Stimulated activated naive B cell treated with anti-CD40 and anti-IgM and Interleukin-4, amounts not matched to agents 10 μg/mL and 1 μg/mL and 100 μg/mL, for 72 hours (primary cell): ENCODE measurements at regions not wholly inside any gene's neighbourhood (a gene's known extent, or its start where the extent isn't known, plus 50 kb on each side); places are given as distances from the start of the nearest gene placed in this dataset.
"Not testable (repeated sequence)": the region's sequence is repeated elsewhere in the genome, so short reads cannot be mapped to it uniquely, and the experiment has no call there.

Experiments
- ATAC-seq, 2 donors: fragments of 150-1000 bp; cut with Tn5 transposase; replicated peaks; 2 replicates each; pipeline ENCODE4 v1.10.0; 2021; ENCODE audit warnings: moderate library complexity in 1 of 2
- DNase-seq: peaks from one replicate; pipeline ENCODE4 v3.0.0; 2021
- H3K27ac Mint-ChIP-seq: one replicate; pipeline ENCODE4 v1.8.0; 2022; ENCODE audit warnings: mild to moderate bottlenecking, mixed read lengths
- H3K27me3 Mint-ChIP-seq, 2 donors: one replicate each; pipeline ENCODE4 v1.8.0; 2022; ENCODE audit warnings: mixed read lengths in 2 of 2
- H3K36me3 Mint-ChIP-seq, 2 donors: one replicate each; pipeline ENCODE4 v1.8.0; 2022; ENCODE audit warnings: mixed read lengths in 2 of 2, mild to moderate bottlenecking in 1 of 2
- H3K4me1 Mint-ChIP-seq, 2 donors: one replicate each; pipeline ENCODE4 v1.8.0; 2022; ENCODE audit warnings: mixed read lengths in 2 of 2, mild to moderate bottlenecking in 1 of 2
- H3K4me3 Mint-ChIP-seq, 2 donors: one replicate each; pipeline ENCODE4 v1.8.0; 2022; ENCODE audit warnings: mild to moderate bottlenecking in 2 of 2, mixed read lengths in 2 of 2, moderate library complexity in 1 of 2
- H3K9me3 Mint-ChIP-seq, 2 donors: one replicate each; pipeline ENCODE4 v1.8.0; 2022; ENCODE audit warnings: mixed read lengths in 2 of 2, mild to moderate bottlenecking in 1 of 2

GRCh38 chr6:169099411-169100202, 154.0 kb downstream of the THBS2 start:
- H3K9me3 Mint-ChIP-seq: no peaks in the 10 kb centered on the region
- no peak overlapping the region for H3K27ac Mint-ChIP-seq
- H3K36me3 Mint-ChIP-seq: no peaks in the 10 kb centered on the region
- H3K4me3 Mint-ChIP-seq: no peak overlapping the region
- no peak for DNase-seq
- no peaks in the 10 kb centered on the region for H3K4me1 Mint-ChIP-seq
- H3K27me3 Mint-ChIP-seq: peaks cover 7 to 10% of the 10 kb centered on the region in 2 donors
- ATAC-seq: no peak

DNA sequence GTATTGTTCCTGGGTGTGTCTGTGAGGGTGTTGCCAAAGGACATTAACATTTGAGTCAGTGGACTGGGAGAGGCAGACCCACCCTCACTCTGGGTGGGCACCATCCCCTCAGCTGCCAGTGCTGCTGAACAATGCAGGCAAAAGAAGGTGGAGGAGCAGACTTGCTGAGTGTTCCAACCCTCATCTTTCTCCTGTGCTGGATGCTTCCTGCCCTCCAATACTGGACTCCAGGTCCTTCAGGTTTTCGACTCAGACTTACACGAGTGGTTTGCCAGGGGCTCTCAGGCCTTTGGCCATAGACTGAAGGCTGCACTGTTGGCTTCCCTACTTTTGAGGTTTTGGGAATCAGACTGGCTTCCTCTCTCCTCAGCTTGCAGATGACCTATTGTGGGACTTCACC, 155.0 kb downstream of the THBS2 start:
- H3K27me3 Mint-ChIP-seq: peaks cover 7 to 10% of the 10 kb centered on the region in 2 donors
- not testable (repeated sequence) for DNase-seq, H3K9me3 Mint-ChIP-seq

DNA sequence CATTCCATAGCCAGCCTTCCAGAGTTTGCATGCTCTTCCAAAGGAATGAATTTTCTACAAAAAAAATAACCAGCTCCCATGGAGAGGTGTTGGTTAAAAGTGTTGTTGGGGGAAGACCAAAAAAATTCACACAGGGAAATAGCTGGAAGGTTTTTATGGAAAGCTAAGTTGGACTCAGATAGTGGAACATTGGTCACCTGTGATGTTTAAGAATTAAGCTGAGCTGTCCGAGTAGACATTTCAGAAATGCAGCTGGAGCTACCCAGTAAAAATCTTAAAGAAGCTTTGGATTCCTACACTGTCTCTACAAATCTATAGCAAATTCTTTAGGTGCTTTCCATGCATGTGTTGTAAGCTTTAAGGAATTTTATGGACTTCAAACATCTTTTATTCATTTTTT, 155.5 kb downstream of the THBS2 start:
- DNase-seq: no peak
- no peak for ATAC-seq
- peaks cover 7 to 10% of the 10 kb centered on the region in 2 donors for H3K27me3 Mint-ChIP-seq
- H3K4me3 Mint-ChIP-seq: no peak overlapping the region
- H3K27ac Mint-ChIP-seq: no peak overlapping the region
- no peaks in the 10 kb centered on the region for H3K36me3 Mint-ChIP-seq
- no peaks in the 10 kb centered on the region for H3K4me1 Mint-ChIP-seq
- peaks cover 0 to 1% of the 10 kb centered on the region in 2 donors for H3K9me3 Mint-ChIP-seq

More for the DNA sequence above, 155.0 kb downstream of the THBS2 start:
- not testable (repeated sequence) for ATAC-seq, H3K36me3 Mint-ChIP-seq, H3K4me3 Mint-ChIP-seq, H3K4me1 Mint-ChIP-seq, H3K27ac Mint-ChIP-seq

DNA sequence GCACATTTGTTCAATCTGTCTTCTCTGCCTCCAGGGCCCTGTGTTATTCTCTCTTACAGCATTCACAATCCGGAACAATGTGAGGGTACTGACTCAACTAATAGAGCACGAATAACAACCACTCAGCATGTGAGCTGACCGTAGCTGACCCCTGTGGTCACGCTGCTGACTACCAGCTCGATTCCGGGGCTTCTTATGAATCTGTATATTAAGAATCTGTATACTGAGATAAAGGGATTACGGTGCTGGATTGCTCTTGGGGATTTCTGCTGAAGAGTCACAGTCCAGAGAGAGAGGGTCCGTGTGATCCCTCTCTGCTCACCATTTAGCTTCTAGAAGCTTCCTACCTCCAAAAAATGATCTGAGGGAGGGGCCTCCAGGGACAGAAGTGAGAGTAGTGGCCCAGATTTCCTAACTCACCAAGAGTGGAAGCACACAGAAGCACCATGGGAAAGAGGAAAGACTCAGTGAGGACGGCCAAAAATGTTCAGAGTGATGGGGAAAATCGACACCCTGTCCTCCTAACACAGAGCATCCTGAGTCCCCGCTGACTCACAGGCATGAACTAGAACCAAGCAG, 156.2 kb downstream of the THBS2 start:
- Mint-ChIP-seq H3K27me3 (peaks cover 7 to 10% of the 10 kb centered on the region in 2 donors), H3K4me3 (no peak overlapping the region), H3K27ac (no peak overlapping the region)

DNA sequence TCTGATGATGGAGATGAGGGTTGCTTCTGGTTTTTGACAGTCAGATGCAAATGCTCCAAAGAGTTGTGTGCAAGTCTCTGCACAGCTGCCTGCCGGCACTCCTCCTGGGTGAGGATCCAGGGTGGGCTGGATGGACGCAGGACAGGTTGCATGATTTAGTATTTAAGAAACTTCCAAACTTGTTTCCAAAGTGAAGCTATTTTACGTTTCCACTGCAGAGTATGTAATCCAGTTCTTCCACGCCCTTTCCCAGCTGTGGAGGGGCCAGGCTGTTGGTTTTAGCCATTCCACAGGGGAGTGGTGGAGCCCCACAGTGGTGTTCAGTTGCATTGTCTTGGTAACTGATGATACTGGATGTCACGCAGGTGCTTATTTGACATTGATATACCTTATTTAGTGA, 157.3 kb downstream of the THBS2 start:
- ATAC-seq (no peak), DNase-seq (no peak)
- Mint-ChIP-seq H3K4me1 (no peaks in the 10 kb centered on the region), H3K9me3 (peaks cover under 1 to 9% of the 10 kb centered on the region in 2 donors), H3K36me3 (no peaks in the 10 kb centered on the region), H3K27me3 (peaks cover 7% of the 10 kb centered on the region in 2 donors), H3K4me3 (no peak overlapping the region), H3K27ac (no peak overlapping the region)

More for the DNA sequence above, 156.2 kb downstream of the THBS2 start:
- DNase-seq: no peak
- no peak for ATAC-seq
- H3K9me3 Mint-ChIP-seq: peaks cover 0 to 2% of the 10 kb centered on the region in 2 donors
- H3K4me1 Mint-ChIP-seq: no peaks in the 10 kb centered on the region
- no peaks in the 10 kb centered on the region for H3K36me3 Mint-ChIP-seq

DNA sequence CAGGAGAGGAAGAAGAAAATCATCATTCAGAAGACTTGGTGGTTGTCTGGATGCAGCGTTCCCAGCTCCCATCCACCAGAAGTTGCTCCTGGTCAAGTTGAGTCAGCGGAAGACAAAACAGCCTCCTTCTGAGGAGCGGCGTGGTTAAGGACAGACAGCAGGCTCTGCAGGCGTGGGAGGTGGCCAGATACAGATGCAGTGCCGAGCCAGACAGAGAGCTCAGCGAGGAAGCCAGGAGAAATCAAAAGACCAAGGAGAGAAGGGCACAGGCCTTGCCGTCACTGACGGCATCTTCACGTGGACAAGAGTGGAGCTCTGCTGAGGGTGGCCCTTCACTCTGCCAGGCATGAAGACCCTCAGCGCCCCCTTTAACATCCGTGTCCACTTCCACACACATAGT, 158.5 kb downstream of the THBS2 start:
- H3K9me3 Mint-ChIP-seq: peaks cover 4 to 16% of the 10 kb centered on the region in 2 donors
- H3K27me3 Mint-ChIP-seq: peaks cover 7% of the 10 kb centered on the region in 2 donors
- DNase-seq: no peak
- ATAC-seq: no peak
- no peak overlapping the region for H3K27ac Mint-ChIP-seq
- H3K4me3 Mint-ChIP-seq: no peak overlapping the region
- no peaks in the 10 kb centered on the region for H3K36me3 Mint-ChIP-seq
- no peaks in the 10 kb centered on the region for H3K4me1 Mint-ChIP-seq

GRCh38 chr6:169094552-169094950, 159.1 kb downstream of the THBS2 start:
- Mint-ChIP-seq H3K36me3 (no peaks in the 10 kb centered on the region), H3K9me3 (peaks cover 9 to 20% of the 10 kb centered on the region in 2 donors), H3K4me1 (no peaks in the 10 kb centered on the region), H3K27me3 (peaks cover 7% of the 10 kb centered on the region in 2 donors), H3K27ac (no peak overlapping the region), H3K4me3 (no peak overlapping the region)
- DNase-seq (no peak), ATAC-seq (no peak)

GRCh38 chr6:169093770-169094551, 159.7 kb downstream of the THBS2 start:
- DNase-seq: no peak
- no peak overlapping the region for H3K4me3 Mint-ChIP-seq
- H3K4me1 Mint-ChIP-seq: no peaks in the 10 kb centered on the region
- H3K36me3 Mint-ChIP-seq: no peaks in the 10 kb centered on the region
- H3K27ac Mint-ChIP-seq: no peak overlapping the region
- no peak for ATAC-seq
- peaks cover 7% of the 10 kb centered on the region in 2 donors for H3K27me3 Mint-ChIP-seq
- peaks cover 11 to 21% of the 10 kb centered on the region in 2 donors for H3K9me3 Mint-ChIP-seq

GRCh38 chr6:169093066-169093723, 160.5 kb downstream of the THBS2 start:
- H3K36me3 Mint-ChIP-seq: no peaks in the 10 kb centered on the region

GRCh38 chr6:169092375-169092774, 161.3 kb downstream of the THBS2 start:
- DNase-seq: no peak
- Mint-ChIP-seq H3K4me3 (no peak overlapping the region), H3K9me3 (peaks cover 14 to 22% of the 10 kb centered on the region in 2 donors), H3K36me3 (no peaks in the 10 kb centered on the region), H3K27me3 (peaks cover 3% of the 10 kb centered on the region in 2 donors), H3K27ac (no peak overlapping the region), H3K4me1 (no peaks in the 10 kb centered on the region)
- ATAC-seq: peak in 1 of 2 donors; percentile 61

More at GRCh38 chr6:169093066-169093723, 160.5 kb downstream of the THBS2 start:
- ATAC-seq (no peak), DNase-seq (no peak)
- no peak overlapping the region for H3K27ac Mint-ChIP-seq
- H3K27me3 Mint-ChIP-seq: peaks cover 7% of the 10 kb centered on the region in 2 donors
- H3K9me3 Mint-ChIP-seq: peaks cover 14 to 22% of the 10 kb centered on the region in 2 donors
- no peak overlapping the region for H3K4me3 Mint-ChIP-seq
- no peaks in the 10 kb centered on the region for H3K4me1 Mint-ChIP-seq

- not testable (repeated sequence) for DNase-seq, H3K27ac Mint-ChIP-seq, ATAC-seq, H3K27me3 Mint-ChIP-seq, H3K36me3 Mint-ChIP-seq, H3K4me1 Mint-ChIP-seq, H3K4me3 Mint-ChIP-seq
- peaks cover 14 to 22% of the 10 kb centered on the region in 2 donors for H3K9me3 Mint-ChIP-seq
Measured at GRCh38 chr6:169090514-169091127, 163.0 kb downstream of the THBS2 start.

DNA sequence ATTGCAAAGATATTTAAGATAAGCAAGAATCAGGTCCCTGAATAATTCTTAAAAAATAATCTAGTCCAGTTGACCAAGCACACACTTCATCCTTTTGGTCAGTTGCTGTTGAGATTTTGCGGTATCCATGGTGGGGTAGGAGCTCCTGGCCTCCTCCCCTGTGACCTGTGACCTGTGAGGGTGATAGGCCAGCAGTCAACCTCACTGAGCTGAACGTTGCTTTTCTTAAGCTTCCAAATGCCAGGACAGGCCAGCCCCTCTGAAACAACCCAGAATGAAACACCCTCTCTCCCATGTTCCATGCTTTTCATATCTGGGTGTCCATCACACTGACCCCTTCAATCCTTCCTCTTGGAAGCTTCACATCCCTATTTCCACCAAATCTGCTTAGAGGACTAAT, 164.9 kb downstream of the THBS2 start:
- DNase-seq (no peak), ATAC-seq (no peak)
- Mint-ChIP-seq H3K36me3 (no peaks in the 10 kb centered on the region), H3K27ac (no peak overlapping the region), H3K27me3 (no peaks in the 10 kb centered on the region), H3K4me1 (no peaks in the 10 kb centered on the region), H3K4me3 (no peak overlapping the region), H3K9me3 (peaks cover 14 to 22% of the 10 kb centered on the region in 2 donors)

DNA sequence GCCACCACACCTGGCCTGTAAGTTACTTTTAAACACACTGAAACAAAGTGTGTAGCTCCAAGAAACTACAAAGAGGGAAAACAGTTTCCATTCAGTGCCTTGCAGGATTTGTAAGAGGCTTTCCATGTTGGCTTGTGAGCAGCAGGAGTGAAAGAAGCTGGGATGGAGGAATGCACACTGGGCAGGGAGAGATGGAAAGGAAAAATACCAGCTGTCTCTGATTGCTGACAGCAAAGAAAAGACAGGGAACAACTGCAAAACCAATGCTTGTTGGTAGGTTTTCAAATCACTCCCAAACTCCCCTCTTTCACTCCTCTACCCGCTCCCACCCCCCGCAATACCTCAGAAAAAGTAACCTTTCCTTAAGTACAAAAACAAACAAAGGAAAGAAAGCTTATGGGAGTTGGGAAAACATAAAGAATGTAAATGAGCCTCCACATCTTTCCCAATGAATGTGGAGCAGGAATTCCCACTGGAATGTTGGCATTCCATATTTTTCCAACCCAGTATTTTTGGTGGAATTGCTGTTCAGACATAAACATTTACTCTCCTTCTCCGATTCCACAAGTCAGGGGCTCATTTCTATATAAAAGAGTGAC, 166.1 kb downstream of the THBS2 start:
- ATAC-seq: no peak
- Mint-ChIP-seq H3K4me3 (no peak overlapping the region), H3K4me1 (no peaks in the 10 kb centered on the region), H3K9me3 (peaks cover 14 to 22% of the 10 kb centered on the region in 2 donors), H3K36me3 (no peaks in the 10 kb centered on the region), H3K27ac (no peak overlapping the region), H3K27me3 (no peaks in the 10 kb centered on the region)
- no peak for DNase-seq
